PC-9 (cell line): ENCODE measurements at regions not wholly inside any gene's neighbourhood (a gene's known extent, or its start where the extent isn't known, plus 50 kb on each side); places are given as distances from the start of the nearest gene placed in this dataset.

Source experiments
- BruUV-seq: library from RNA; stranded (reverse); fragments of 400-500 nt; replicated peaks from 2 replicates; lab custom pipeline; 2021; lab: Mats Ljungman, UMichigan
- CTCF ChIA-PET: fragments of 300-600 bp; sonication (Branson Sonifier 250); formaldehyde crosslinking; loops from one replicate; lab custom pipeline; 2022; ENCODE audit warnings: antibody characterized with exemption; lab: Charles Lee
- POLR2A ChIA-PET: fragments of 300-600 bp; sonication (Branson Sonifier 250); formaldehyde crosslinking; loops from one replicate; lab custom pipeline; 2022; ENCODE audit warnings: antibody characterized with exemption; ENCODE audit not compliant: unreplicated experiment; lab: Charles Lee
- DNase-seq, 2 experiments: peaks; one replicate each; pipeline versions ENCODE4 v3.0.0 to v3.0.0-alpha.2; 2015 to 2022; ENCODE audit warnings: mixed read lengths in 1 of 2
- H2AFZ ChIP-seq: fragments of 200-600 bp; sonication (generic); 2 replicates; pipeline ENCODE4 v1.8.1; 2017; ENCODE audit warnings: antibody characterized with exemption
- H3F3A ChIP-seq: fragments of 200-600 bp; sonication (generic); 2 replicates; pipeline ENCODE4 v1.8.1; 2017; ENCODE audit warnings: antibody characterized with exemption, mild to moderate bottlenecking, low read depth; ENCODE audit not compliant: insufficient read depth
- H3K27ac ChIP-seq: fragments of 200-600 bp; sonication (generic); 2 replicates; pipeline ENCODE4 v1.6.1; 2016; ENCODE audit warnings: mixed run types
- H3K27me3 ChIP-seq: fragments of 200-600 bp; sonication (generic); 2 replicates; pipeline ENCODE4 v1.6.1; 2016; ENCODE audit warnings: low read depth, mixed run types; ENCODE audit not compliant: insufficient read depth
- H3K36me3 ChIP-seq: fragments of 200-600 bp; sonication (generic); 2 replicates; pipeline ENCODE4 v1.6.1; 2016; ENCODE audit warnings: low read depth, mixed run types
- H3K4me1 ChIP-seq: fragments of 200-600 bp; sonication (generic); replicated peaks from 2 replicates; pipeline ENCODE4 v1.6.1; 2016; ENCODE audit warnings: mixed run types; ENCODE audit not compliant: insufficient read depth
- H3K4me2 ChIP-seq: fragments of 200-600 bp; sonication (generic); 2 replicates; pipeline ENCODE4 v1.6.1; 2017; ENCODE audit warnings: mixed run types
- H3K4me3 ChIP-seq: fragments of 200-600 bp; sonication (generic); 2 replicates; pipeline ENCODE4 v1.6.1; 2016; ENCODE audit warnings: mixed run types
- H3K79me2 ChIP-seq: fragments of 200-600 bp; sonication (generic); 2 replicates; pipeline ENCODE4 v1.6.1; 2017; ENCODE audit warnings: low read depth, mixed run types
- H3K9me2 ChIP-seq: fragments of 200-600 bp; sonication (generic); 2 replicates; pipeline ENCODE4 v1.8.1; 2017; ENCODE audit warnings: mild to moderate bottlenecking; ENCODE audit not compliant: insufficient read depth
- H3K9me3 ChIP-seq: fragments of 200-600 bp; sonication (generic); 2 replicates; pipeline ENCODE4 v1.8.1; 2016; ENCODE audit warnings: low read depth; ENCODE audit not compliant: insufficient read depth
- H4K20me1 ChIP-seq: fragments of 200-600 bp; sonication (generic); 2 replicates; pipeline ENCODE4 v1.8.1; 2017; ENCODE audit not compliant: insufficient read depth
- EZH2 ChIP-seq: fragments of 200-600 bp; sonication (generic); IDR thresholded peaks from 2 replicates; pipeline ENCODE4 v1.8.0; 2017; ENCODE audit warnings: antibody characterized with exemption, low read depth
- intact Hi-C: fragments of 100-400 bp; cut with micrococcal nuclease; formaldehyde crosslinking; loops from one replicate; pipeline ENCODE4 v1.10.0; 2022; ENCODE audit not compliant: unreplicated experiment
- TF ChIP-seq, protein P1 (sequence below): fragments of 200-600 bp; sonication (generic); conservative IDR thresholded peaks from 2 replicates; pipeline ENCODE4 v1.6.1; 2017; ENCODE audit warnings: mixed run types, antibody characterized with exemption, mild to moderate bottlenecking, moderate library complexity

DNA sequence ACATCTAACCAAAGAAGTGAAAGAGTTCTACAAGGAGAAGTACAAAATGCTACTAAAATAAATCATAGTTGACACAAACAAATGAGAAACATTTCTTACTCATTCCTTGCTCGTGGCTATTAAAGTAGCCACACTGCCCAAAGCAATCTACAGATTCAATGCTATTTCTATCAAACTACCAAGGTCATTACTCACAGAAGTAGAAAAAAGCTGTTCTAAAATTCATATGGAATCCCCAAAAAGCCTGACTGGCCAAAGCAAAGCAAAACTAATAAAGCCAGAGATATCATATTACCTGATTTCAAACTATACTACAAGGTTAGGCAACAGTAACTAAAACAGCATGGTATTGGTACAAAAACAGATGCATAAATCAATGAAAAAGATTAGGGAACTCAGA is 305.6 kb downstream of the RPAP3 start:
- Histone ChIP-seq H3K4me3 (no peak overlapping the region), H3K27me3 (no peaks in the 10 kb centered on the region), H3K4me2 (no peak overlapping the region), H3K27ac (no peak overlapping the region), H3K4me1 (peaks cover 17% of the 10 kb centered on the region), H3F3A (no peaks in the 10 kb centered on the region), H4K20me1 (no peaks in the 10 kb centered on the region), H3K9me2 (no peaks in the 10 kb centered on the region; the same call in 1 of the 2 replicates), H3K9me3 (peaks cover 22% of the 10 kb centered on the region; the same call in 1 of the 2 replicates), H3K79me2 (no peaks in the 10 kb centered on the region), H3K36me3 (no peaks in the 10 kb centered on the region), H2AFZ (peak overlapping the region; percentile 7; the same call in 1 of the 2 replicates)
- intact Hi-C loops, result no loop called here
- POLR2A ChIA-PET, result no interaction called here
- TF ChIP-seq, protein P1, sequence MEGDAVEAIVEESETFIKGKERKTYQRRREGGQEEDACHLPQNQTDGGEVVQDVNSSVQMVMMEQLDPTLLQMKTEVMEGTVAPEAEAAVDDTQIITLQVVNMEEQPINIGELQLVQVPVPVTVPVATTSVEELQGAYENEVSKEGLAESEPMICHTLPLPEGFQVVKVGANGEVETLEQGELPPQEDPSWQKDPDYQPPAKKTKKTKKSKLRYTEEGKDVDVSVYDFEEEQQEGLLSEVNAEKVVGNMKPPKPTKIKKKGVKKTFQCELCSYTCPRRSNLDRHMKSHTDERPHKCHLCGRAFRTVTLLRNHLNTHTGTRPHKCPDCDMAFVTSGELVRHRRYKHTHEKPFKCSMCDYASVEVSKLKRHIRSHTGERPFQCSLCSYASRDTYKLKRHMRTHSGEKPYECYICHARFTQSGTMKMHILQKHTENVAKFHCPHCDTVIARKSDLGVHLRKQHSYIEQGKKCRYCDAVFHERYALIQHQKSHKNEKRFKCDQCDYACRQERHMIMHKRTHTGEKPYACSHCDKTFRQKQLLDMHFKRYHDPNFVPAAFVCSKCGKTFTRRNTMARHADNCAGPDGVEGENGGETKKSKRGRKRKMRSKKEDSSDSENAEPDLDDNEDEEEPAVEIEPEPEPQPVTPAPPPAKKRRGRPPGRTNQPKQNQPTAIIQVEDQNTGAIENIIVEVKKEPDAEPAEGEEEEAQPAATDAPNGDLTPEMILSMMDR, result no peak
- no peak for TF ChIP-seq EZH2
- no TSS peak for BruUV-seq
- DNase-seq, result no peak
- CTCF ChIA-PET, result interaction anchor here (0.6 kb wide), 1 partner anchor 305 kb away, joined by 3 read pairs; no protein-coding TSS in a partner anchor

DNA sequence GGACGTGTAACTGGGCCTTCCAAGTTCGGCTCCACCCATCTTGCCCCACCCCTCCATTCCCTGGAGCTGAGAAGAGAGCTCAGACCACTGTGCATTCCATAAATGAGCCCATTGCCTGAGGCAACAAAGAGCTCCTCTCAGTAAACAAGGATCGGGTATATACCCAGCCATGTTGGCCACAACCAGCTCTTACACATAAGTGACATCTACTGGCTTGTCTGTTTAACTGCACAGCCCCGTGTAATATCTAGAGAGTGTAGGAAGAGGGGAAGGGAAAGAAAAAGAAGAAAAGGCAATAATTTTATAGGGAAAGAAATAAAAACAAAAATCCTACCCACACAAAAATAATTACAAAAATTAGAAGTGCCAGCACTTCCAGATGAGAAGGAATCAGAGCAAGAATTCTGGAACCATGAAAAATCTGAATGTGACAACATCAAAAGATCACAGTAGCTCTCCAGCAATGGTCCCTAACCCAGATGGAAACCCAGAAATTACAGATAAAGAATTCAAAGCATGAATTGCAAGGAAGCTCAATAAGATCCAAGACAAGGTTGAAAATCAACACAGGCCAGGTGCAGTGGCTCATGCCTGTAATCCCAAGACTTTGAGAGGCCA is 308.1 kb downstream of the RPAP3 start:
- H2AFZ ChIP-seq, result no peak overlapping the region
- H3K9me3 ChIP-seq, result peaks cover 22% of the 10 kb centered on the region; the same call in 1 of the 2 replicates
- peak; percentile 57 to 78 for DNase-seq
- CTCF ChIA-PET, result interaction anchor here (0.6 to 2.1 kb wide), 8 partner anchors 127 to 375 kb away, joined by 3 to 15 read pairs (median 5); no protein-coding TSS in a partner anchor
- no peaks in the 10 kb centered on the region; the same call in 1 of the 2 replicates for H3K9me2 ChIP-seq
- H4K20me1 ChIP-seq, result no peaks in the 10 kb centered on the region
- no peaks in the 10 kb centered on the region for H3K36me3 ChIP-seq
- no peak overlapping the region for H3K4me2 ChIP-seq
- intact Hi-C loops, result loop anchor here (1.0 kb wide), 3 partner anchors 90 to 364 kb away; partner anchors contain the start of genes AMIGO2 and PCED1B
- H3K4me1 ChIP-seq, result peaks cover 17% of the 10 kb centered on the region
- H3F3A ChIP-seq, result no peaks in the 10 kb centered on the region
- no TSS peak for BruUV-seq
- peak overlapping the region; percentile 25; the same call in 1 of the 2 replicates for H3K27ac ChIP-seq
- POLR2A ChIA-PET, result interaction anchor here (0.5 to 0.7 kb wide), 2 partner anchors 128 to 1256 kb away, joined by 3 to 9 read pairs; no protein-coding TSS in a partner anchor
- TF ChIP-seq, protein P1, result peak; percentile 77
- TF ChIP-seq EZH2, result no peak
- no peaks in the 10 kb centered on the region for H3K27me3 ChIP-seq
- H3K4me3 ChIP-seq, result no peak overlapping the region
- no peaks in the 10 kb centered on the region for H3K79me2 ChIP-seq

GRCh38 chr12:47396902-47397663 is 308.7 kb downstream of the RPAP3 start:
- H3K27me3 ChIP-seq, result no peaks in the 10 kb centered on the region
- no TSS peak for BruUV-seq
- TF ChIP-seq EZH2, result no peak
- TF ChIP-seq, protein P1, result no peak
- H3K4me1 ChIP-seq, result peaks cover 17% of the 10 kb centered on the region
- H3F3A ChIP-seq, result no peaks in the 10 kb centered on the region
- H3K4me2 ChIP-seq, result no peak overlapping the region
- H3K9me3 ChIP-seq, result peaks cover 22% of the 10 kb centered on the region; the same call in 1 of the 2 replicates
- POLR2A ChIA-PET, result interaction anchor here (0.7 kb wide), 1 partner anchor 127 kb away, joined by 9 read pairs; no protein-coding TSS in a partner anchor
- no peaks in the 10 kb centered on the region for H4K20me1 ChIP-seq
- H3K9me2 ChIP-seq, result no peaks in the 10 kb centered on the region; the same call in 1 of the 2 replicates
- no peaks in the 10 kb centered on the region for H3K36me3 ChIP-seq
- intact Hi-C loops, result loop anchor here (1.0 kb wide), 3 partner anchors 90 to 364 kb away; partner anchors contain the start of genes AMIGO2 and PCED1B
- H2AFZ ChIP-seq, result no peak overlapping the region
- peak overlapping the region; percentile 25; the same call in 1 of the 2 replicates for H3K27ac ChIP-seq
- no peaks in the 10 kb centered on the region for H3K79me2 ChIP-seq
- CTCF ChIA-PET, result interaction anchor here (0.6 to 2.1 kb wide), 7 partner anchors 126 to 374 kb away, joined by 3 to 15 read pairs (median 4); no protein-coding TSS in a partner anchor
- no peak for DNase-seq
- no peak overlapping the region for H3K4me3 ChIP-seq
